GM21447 (cell line): ENCODE measurements at regions not wholly inside any gene's neighbourhood (a gene's known extent, or its start where the extent isn't known, plus 50 kb on each side); places are given as distances from the start of the nearest gene placed in this dataset.

Experiments
- ATAC-seq: cut with Tn5 transposase; IDR thresholded peaks from one replicate; pipeline ENCODE4 v1.9.1; 2021; ENCODE audit not compliant: unreplicated experiment

DNA sequence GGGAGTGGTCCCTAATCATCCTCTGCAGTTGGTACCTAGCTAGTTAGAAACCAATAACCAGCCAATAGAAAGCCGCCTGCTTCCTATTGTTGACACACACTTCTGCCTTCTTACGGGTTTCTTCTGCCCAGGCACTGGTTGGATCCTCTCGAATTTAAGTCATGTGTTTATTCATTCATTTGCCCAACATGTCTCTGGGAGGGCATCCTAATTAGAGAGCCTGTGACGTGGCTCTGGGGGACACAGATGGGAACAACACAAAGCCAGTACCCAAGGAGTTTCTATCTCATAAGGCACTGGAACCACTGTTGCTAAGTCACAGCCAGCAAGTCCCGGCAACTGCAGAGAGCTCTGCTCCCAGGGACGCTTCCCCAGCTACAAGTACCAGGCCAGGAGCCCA is 300.7 kb upstream of the TNRC6C start:
- ATAC-seq, result no peak

DNA sequence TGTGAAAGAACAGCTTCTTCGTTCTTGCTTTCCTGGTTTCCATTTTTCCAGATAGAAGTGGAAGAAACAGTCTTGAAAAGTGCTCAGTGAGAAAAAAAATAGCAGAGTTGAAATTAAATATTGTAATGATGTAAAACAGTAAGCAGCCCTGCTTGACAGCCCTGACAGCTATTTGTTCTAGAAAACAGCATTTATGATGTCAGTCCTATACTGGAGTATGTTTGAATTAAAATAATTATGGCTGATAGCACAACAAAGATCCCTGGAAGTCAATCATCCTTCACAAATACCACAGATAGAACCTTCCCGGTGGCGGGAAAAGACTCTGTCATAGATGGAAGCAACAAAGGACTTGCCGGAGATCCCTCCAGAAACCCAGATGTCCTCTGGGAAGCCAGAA is 298.0 kb upstream of the TNRC6C start:
- no peak for ATAC-seq

DNA sequence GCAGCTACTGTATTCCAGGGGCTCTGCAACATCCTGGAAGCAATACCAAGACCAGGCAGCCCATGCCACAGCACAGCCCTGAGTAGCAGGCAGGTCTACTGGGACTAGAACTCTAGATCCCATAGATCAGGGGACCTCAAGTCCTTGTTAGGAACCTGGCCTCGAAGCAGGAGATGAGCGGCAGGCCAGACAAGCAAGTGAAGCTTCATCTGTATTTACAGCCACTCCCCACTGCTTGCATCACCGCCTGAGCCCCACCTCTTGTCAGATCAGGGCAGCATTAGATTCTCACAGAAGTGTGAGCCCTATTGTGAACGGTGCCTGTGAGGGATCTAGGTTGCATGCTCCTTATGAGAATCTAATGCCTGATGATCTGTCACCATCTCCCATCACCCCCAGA is 295.7 kb upstream of the TNRC6C start:
- no peak for ATAC-seq

DNA sequence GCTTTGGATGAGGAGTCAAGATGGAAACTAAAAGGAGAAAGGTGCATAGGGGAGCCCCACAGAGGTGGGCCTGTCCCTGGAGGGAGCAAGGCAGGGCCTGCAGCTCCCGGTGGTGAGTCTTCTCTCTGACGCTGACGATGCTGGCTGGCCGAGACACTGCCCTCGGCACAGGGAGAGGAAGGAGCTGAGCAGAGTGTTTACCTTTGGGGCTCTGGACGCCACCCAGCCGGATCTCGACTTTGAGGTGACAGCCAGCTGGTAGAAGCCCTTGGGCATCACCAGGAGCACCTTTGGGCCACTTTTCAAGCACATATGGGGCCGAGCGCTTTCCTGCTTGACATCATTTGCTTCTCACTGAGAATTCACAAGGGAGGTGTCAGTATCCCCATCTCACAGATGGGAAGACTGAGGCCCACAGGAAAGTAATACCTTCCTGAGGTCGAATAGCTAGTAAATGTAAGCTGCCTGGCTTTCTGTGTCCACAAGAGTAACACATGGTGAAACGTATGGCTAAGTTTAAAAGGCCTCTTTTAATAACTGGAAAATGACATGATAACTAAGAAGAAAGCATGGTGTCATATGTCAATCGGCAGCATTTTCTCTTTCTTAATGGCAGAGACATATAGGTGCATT is 294.3 kb upstream of the TNRC6C start:
- ATAC-seq, result no peak

DNA sequence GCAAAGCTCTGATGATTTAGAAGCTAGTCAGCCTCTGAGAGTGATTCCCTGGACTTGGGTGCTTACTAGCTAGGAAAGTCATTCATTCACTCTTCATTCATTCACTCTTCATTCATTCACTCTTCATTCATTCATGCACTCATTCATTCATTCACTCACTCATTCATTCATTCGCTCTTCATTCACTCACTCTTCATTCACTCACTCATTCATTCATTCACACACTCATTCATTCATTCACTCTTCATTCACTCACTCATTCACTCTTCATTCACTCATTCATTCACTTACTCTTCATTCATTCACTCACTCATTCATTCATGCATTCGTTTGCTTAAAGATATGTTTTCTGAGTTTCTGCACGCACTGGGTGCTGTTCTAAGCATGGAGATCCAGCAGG is 292.7 kb upstream of the TNRC6C start:
- ATAC-seq, result no peak

DNA sequence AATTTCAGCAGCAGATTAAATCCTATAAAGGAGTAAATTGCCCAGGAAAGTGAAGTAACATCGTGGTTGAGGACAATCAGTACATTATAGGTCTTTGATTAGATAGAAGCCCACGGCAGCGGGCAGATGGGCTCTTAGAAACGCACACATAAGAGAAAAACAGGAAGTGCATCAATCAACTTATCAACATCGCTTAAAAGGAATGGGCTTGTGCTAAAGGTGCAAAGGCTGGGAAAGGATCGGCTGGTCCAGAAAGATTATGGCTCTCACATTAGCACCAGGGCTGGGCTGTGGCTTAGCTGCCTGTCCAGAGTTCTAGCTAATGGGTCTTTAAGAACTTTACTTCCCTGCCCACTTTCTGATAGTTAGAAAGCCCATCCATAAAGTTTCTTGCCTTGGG is 292.0 kb upstream of the TNRC6C start:
- no peak for ATAC-seq

DNA sequence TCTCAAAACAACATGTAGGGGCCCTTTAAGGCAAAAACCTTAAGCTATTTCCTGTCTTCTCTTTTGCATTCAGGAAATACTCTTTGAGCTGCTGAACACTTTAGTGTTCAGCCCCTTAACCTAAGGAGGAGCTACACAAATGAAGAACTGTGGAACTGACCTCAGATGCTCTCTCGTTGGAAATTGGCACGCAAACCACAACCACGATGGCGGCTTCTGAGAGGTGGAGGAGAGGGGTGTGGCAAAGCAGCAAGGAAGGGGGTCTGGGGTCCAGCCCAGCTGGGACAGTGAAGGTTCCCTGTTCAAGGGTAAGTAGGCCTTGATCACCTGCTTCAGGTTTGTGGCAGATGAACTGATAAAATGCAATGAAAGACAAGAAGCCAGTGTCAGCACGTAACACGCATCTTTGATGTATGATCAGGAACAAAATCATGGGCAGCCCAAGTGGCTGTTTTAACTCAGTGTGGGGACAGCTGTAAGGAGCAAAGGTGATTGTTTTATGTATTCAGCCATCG is 291.6 kb upstream of the TNRC6C start:
- ATAC-seq, result no peak

DNA sequence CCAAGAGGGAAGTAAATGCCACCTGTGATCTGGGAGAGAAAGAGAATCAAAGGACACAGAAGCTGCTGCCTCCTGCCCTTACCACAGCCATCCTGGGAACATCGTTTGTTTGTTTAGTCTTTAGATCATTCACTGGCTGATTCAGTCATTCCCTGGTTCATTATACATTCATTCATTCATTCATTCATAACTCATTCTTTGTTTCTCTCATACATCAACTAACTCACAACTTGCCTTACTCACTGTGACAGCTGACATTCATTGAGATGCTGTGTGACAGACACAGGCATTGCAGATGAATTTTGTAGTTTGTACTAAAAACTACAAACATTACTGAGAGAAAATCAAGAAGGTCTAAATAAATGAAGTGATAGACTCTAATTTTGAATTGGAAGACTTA is 291.0 kb upstream of the TNRC6C start:
- ATAC-seq, result no peak

DNA sequence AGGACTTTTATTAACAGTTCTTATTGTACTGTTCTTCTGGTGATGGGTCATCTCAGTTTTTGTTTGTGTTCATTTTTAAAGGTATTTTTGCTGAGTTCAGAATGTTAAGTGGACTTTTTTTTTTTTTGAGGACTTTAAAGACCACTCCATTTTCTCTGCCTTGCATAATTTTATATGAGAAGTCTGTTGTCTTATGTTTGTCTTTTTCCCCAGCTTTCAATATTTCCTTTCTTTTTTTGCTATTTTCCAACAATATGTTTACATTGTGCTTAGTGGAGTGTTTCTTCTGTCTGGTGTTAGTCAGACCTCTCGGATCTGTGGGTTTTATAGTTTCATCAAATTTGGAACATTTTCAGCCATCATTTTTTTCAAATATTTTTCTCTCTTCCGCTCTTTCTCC is 290.0 kb upstream of the TNRC6C start:
- no peak for ATAC-seq

DNA sequence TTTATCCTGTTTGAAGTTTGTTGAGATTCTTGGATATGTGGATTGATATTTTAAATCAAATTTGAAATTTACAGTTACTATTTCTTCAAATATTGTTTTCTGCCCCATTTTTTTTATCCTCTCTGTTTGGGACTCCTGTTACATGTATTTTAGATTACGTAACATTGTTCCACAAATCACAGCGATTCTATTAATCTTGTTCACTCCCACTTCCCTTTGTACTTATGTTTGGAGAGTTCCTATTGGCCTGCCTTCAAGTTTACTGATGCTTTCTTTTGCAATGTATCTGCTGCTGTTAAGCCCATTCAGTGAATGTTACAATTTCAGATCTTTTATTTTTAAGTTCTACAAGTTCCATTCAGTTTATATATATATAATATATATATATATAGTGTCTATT is 288.3 kb upstream of the TNRC6C start:
- ATAC-seq, result no peak

DNA sequence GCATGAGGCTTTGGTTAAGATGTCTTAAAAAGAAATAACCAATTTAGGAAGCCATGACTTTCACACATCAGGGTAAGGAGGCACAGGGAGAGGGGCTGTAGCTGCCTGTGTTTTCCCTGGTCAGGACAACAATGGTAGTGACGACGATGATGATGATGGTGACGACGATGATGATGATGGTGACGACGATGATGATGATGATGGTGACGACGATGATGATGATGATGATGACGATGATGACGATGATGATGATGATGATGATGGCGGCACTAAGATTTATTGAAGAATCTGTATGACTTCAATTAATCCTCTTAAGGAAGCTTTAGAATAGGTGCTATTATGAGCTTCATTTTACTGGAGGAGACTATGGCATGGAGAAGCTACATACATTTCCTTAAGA is 284.1 kb upstream of the TNRC6C start:
- no peak for ATAC-seq

DNA sequence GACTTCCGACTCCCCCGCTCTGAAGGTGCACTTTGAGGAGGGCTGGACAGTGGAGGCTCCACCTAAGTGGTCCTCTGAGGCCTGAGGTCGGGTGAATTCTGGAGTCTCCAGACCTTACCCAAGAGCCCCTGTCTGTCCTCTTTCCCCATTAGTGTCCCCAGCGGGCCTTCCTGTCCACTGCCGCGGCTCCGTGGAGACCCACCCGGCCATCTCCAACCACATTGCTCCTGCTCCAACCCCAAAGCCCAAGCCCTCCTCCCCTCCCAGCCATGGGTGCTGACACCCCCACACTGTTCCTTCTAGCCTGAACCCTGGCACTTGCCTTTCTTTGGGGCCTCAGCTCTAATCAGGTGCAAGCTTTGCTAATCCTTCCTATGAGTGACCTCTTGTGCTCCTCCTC is 283.1 kb upstream of the TNRC6C start:
- ATAC-seq, result no peak

DNA sequence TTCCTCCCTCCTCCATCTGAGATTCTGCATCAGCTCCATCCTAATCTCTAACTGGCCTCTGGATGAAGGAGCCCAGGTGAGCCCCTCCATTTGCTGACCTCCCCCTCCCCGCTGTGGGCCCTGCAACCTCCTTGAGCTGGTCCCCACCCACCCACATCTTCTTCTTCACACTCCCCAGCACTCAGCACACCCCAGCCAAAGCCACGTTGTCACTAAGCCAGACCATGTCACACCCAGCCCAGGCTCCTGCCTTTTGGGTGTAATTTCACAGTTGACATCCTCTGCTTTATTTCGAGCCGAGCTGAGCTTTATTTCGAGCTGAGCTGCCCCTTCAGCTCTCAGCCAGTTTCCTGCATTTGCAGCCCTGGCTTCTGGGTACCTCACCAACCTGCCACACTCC is 282.7 kb upstream of the TNRC6C start:
- ATAC-seq, result no peak

DNA sequence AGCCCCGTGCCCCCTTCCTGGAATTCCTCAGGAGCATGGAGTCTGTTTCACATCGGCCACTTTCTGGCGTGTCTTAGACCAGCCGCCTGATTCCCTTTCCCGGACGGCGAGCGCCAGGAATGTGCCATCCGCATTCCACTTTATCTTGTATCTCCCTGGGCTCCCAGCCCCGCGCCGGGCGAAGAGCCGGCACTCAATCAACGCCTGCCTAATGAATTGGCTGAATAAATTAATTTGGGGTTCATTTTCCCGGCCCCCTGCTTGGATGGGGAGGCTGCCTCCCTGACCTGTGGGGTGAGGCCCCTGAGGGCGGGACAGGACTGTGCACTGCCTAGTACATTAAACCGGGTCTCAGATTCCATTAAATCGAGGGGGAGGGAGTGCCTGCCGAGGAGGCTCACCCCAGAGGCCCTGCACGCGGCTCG is 282.3 kb upstream of the TNRC6C start:
- no peak for ATAC-seq

DNA sequence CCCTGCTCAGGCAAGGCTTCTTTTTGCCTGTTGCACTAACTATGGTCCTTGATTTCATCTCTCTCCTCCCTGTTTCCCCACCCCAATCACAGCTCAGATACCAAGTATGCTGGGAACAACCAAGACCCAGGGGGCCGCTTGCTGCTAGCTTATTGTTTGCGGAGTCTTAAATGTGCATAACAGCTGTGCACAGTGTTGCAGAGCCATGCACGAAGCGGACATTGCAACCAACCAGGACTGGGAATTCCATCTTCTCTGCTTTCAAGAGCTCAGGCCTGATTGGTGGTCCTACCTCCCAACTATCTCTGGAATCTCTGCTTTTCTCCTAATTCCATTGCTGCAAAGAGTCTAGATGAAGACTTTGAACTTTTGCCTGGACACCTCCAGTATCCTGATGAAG is 281.3 kb upstream of the TNRC6C start:
- ATAC-seq, result no peak

DNA sequence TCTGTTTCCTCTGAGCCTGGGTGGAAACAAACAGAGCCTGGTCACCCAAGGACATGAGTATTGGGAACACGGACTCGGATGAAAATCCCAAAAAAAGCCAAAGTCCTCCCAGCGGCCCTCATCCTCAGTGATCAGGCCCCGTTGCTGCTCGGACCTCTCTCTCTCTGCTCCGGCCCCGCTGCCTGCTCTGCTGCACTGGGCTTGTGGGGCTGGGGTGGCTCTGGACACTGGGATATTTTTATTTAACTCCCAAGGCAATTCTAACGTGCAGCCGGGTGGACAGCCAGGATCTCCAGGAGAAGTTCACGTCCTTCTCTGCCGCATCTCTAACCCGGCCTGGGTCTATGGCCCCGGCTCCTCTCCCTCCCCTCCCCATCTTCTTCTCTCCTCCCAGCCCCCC is 280.9 kb upstream of the TNRC6C start:
- ATAC-seq, result no peak

DNA sequence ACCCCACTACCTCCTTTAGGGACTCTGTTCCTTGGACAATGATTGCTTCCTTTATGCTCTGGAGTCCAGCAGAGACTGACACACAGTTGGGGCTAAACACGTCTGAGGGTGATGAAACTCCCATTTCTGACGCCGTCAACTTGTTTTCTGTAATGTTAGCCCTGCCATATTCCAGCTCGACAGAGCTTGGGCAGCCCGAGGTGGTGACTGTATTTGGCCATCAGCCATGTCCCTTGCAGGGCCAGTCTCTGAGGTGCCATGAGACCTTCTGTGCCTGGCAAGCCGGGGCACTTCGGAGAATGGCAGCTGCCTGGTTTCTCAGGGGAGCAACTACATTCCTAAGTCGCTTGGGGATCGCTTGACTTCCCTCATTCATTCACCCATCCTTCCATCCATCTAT is 278.9 kb upstream of the TNRC6C start:
- ATAC-seq, result no peak

DNA sequence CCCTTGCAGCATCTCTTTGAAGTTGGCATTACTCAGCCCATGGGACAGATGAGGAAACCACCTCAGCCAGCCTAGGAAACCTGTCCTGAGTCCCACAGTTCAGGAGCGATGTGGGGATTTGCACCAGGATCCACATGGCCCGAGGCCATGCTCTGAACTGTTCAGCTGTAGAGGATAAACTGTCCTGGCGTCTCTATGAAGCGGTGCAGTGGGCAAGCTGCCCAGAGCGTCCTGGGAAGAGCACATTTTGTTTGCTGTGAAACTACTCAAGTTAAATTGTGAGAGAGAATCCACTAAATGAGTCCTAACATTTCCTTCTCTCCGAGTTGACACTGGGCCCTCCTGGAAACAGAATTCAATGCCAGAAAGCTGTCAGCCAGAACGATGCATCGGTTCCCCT is 276.6 kb upstream of the TNRC6C start:
- ATAC-seq, result no peak

DNA sequence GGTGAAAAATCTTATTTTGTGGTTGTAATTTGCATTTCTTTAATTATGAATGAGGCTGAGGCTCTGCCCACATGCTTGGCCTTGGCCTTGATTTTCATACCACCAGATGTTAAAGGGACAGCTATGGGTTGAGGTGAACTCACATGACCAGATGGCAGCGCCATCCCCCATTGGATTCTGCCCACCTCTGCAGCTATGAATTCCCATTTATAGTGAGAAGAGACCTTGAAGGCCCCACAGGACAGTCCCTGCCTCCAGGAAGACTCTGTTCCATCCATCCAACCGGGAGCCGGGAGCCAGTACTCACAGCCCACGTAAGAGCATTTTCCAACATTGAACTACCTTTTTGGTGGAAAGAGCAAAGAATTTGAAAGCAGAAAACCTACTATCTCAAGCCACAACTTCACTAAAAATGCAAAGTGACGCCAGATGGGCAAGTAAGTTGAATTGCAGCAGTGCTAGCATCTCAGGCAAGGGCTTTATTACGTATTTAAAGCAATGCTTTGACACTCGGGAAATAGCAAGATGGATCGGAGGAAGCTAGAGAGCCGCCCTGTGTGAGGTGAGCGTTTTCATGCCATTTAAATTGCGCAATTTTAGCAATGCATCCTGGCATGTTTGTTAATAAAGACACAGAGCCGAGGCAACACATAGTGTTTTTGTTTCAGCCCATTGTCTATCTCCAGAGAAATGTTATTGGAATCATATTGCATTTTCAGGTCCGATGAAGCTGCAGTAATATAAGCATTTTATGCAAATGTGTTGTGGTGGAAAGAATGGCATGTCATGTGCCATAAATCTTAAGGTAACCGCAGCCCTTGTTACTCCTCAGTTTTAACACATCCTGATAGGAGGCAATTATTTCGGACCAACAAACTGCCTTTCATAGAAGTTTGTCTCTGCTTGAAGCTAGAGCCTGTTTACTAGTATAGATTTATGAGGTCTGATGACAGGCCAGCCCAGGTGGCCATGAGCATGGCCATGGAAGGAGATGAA is 273.4 kb upstream of the TNRC6C start:
- no peak for ATAC-seq

DNA sequence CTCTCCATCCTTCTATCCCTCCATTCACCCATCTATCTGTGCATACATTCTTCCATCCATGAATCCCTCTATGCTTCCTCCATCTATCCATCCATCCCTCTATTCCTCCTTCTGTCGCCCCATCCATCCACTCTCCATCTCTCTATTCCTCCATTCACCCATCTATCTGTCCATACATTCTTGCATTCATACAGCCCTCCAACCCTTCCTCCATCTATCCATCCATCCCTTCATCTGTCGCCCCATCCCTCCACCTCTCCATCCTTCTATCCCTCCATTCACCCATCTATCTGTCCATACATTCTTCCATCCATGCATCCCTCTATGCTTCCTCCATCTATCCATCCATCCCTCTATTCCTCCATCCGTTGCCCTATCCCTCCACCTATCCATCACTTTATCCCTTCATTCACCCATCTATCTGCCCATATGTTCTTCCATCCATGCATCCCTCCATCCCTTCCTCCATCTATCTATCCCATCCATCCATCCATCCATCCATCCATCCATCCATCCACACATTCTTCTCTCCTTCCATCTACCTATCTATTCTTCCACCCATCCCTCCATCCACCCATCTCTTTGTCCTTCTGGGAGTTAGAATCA is 272.5 kb upstream of the TNRC6C start:
- ATAC-seq, result no peak

DNA sequence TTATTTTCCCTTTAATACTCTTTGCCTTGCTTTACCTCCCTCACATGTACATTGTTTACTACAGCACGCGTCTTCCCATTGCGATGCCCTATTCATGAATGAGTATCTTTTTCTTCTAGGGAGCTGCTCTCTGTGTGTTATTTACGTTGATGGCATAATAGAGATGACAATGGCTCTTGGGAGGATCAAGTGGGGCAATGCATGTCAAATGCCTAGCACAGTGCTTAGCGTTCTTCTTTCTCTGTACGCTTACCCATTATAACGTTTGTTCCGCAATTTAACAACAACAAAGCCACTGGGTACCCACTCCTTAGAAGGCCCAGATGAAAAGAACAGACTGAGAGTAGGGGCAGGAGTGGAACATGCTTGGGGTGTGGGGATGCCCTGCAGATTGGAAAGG is 271.6 kb upstream of the TNRC6C start:
- ATAC-seq, result no peak

DNA sequence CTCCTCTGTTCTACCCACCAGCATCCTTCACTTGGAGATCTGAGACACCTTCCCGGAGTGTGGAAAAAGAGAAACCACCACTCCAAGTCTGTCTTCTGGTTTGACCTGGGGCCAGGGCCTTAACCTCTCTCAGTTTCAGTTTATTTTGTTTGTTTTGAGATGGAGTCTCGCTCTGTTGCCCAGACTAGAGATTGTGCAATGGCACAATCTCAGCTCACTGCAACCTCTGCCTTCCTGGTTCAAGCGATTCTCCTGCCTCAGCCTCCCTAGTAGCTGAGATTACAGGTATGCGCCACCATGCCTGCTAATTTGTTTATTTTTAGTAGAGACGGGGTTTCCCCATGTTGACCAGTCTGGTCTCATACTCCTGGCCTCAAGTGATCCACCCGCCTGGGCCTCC is 271.1 kb upstream of the TNRC6C start:
- no peak for ATAC-seq
